SK-N-SH (cell line): ENCODE measurements at regions not wholly inside any gene's neighbourhood (a gene's known extent, or its start where the extent isn't known, plus 50 kb on each side); places are given as distances from the start of the nearest gene placed in this dataset.
A peak's percentile ranks its signal among the peaks of the same experiment; 100 is the strongest.

Experiments
- CHD2 ChIP-seq: fragments of 150-350 bp; IDR thresholded peaks from 2 replicates; pipeline ENCODE4 v1.6.1; 2018; ENCODE audit warnings: low read length; ENCODE audit not compliant: partially characterized antibody
- CTCF ChIP-seq: fragments of 200-600 bp; sonication (generic); IDR thresholded peaks from 2 replicates; pipeline ENCODE4 v1.6.1; 2017; ENCODE audit warnings: antibody characterized with exemption, mild to moderate bottlenecking, moderate library complexity
- GATA2 ChIP-seq: sonication (generic); formaldehyde crosslinking; IDR thresholded peaks from 2 replicates; pipeline ENCODE4 v1.5.0; 2020; ENCODE audit warnings: mild to moderate bottlenecking, missing genetic modification reagents
- NFIC ChIP-seq: IDR thresholded peaks from 2 replicates; pipeline ENCODE4 v1.4.0; 2012; ENCODE audit warnings: borderline replicate concordance
- PBX3 ChIP-seq: IDR thresholded peaks from 2 replicates; pipeline ENCODE4; 2012
- RAD21 ChIP-seq: IDR thresholded peaks from 2 replicates; pipeline ENCODE4 v1.6.1; 2012; ENCODE audit warnings: mild to moderate bottlenecking, low read length
- SIN3A ChIP-seq: IDR thresholded peaks from 2 replicates; pipeline ENCODE4 v1.6.1; 2012; ENCODE audit warnings: low read depth, mild to moderate bottlenecking, low read length, moderate library complexity, borderline replicate concordance
- SMC3 ChIP-seq: IDR thresholded peaks from 2 replicates; pipeline ENCODE4 v1.6.1; 2012; ENCODE audit warnings: low read depth, low read length, improper control_type of control experiment
- TAF1 ChIP-seq: IDR thresholded peaks from 2 replicates; pipeline ENCODE4 v1.6.1; 2012; ENCODE audit warnings: low read depth, mild to moderate bottlenecking, low read length, moderate library complexity, borderline replicate concordance
- TCF12 ChIP-seq: IDR thresholded peaks from 2 replicates; pipeline ENCODE4 v1.4.0; 2012

GRCh38 chr4:106583567-106583966 lies 215.0 kb upstream of the GIMD1 start:
- TF ChIP-seq GATA2 (CRISPR knock-in tag) (no peak), TCF12 (peak; percentile 92), SIN3A (no peak), NFIC (peak; percentile 53), TAF1 (no peak), RAD21 (no peak), CHD2 (no peak), CTCF (no peak), PBX3 (peak; percentile 56; the same call in 1 of the 2 replicates), SMC3 (no peak)
